ENCODE measurements at regions not wholly inside any gene's neighbourhood (a gene's known extent, or its start where the extent isn't known, plus 50 kb on each side); places are given as distances from the start of the nearest gene placed in this dataset.

- no peak for DNase-seq
Measured at GRCh38 chr10:4006051-4006450, 221.0 kb upstream of the KLF6 start.

DNA sequence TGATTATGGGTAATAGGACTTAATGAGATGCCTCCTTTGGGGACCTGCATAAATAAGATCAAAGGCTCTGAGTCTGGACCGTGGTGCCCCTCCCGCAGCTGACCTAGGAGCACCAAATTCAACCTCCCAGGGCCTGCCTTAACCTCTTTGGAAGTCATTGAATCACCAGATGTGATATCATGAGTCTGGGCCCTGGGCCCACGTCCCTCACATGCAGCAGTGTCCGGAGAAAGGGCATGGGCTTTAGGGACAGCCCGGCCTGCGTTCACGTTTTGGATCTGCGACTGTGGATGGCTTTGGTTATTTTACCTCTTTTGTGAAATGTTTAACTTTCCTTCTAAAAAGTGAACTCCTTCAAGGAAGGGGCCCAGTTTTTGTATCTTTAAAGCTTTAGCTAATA, 220.0 kb upstream of the KLF6 start:
- Mint-ChIP-seq H3K4me3 (no peak overlapping the region), H3K27me3 (no peaks in the 10 kb centered on the region), H3K27ac (no peak overlapping the region), H3K4me1 (no peaks in the 10 kb centered on the region), H3K36me3 (ENCODE audit: low read depth) (no peaks in the 10 kb centered on the region)
- ATAC-seq (no peak), DNase-seq (no peak)
- no peaks in the 10 kb centered on the region for H3K9me3 ChIP-seq (ENCODE audit: control insufficient read depth, low read length, poor library complexity, severe bottlenecking)

More at GRCh38 chr10:4006051-4006450, 221.0 kb upstream of the KLF6 start:
- no peaks in the 10 kb centered on the region for H3K36me3 Mint-ChIP-seq (ENCODE audit: low read depth)
- no peaks in the 10 kb centered on the region for H3K4me1 Mint-ChIP-seq
- no peak overlapping the region for H3K27ac Mint-ChIP-seq
- H3K27me3 Mint-ChIP-seq: no peaks in the 10 kb centered on the region
- no peak for ATAC-seq
- H3K4me3 Mint-ChIP-seq: no peak overlapping the region
- H3K9me3 ChIP-seq (ENCODE audit: control insufficient read depth, low read length, poor library complexity, severe bottlenecking): no peaks in the 10 kb centered on the region

DNA sequence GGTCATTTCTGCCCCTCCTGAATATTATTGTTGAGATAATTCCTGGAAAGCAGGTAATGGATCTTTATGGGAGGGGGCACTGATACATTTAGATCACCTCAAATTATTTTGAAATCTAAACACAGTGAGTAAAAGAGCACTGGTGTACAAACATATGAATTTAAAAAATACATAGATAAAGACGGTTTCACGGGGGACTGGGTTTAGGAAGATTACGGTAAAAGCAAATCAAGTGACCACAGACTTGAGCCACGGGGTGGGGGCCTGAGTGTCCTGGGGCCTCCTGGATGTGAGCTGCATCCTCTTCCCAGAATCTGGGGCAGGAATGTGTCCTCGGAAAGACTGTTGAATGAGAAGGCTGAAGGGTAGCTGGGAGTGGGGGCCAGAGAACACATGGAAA, 219.1 kb upstream of the KLF6 start:
- no peak for DNase-seq
- no peak overlapping the region for H3K4me3 Mint-ChIP-seq
- no peaks in the 10 kb centered on the region for H3K4me1 Mint-ChIP-seq
- no peak overlapping the region for H3K27ac Mint-ChIP-seq
- no peaks in the 10 kb centered on the region for H3K36me3 Mint-ChIP-seq (ENCODE audit: low read depth)
- no peak for ATAC-seq
- H3K27me3 Mint-ChIP-seq: no peaks in the 10 kb centered on the region
- no peaks in the 10 kb centered on the region for H3K9me3 ChIP-seq (ENCODE audit: control insufficient read depth, low read length, poor library complexity, severe bottlenecking)

- Mint-ChIP-seq H3K27ac (no peak overlapping the region), H3K36me3 (ENCODE audit: low read depth) (no peaks in the 10 kb centered on the region), H3K4me3 (no peak overlapping the region), H3K4me1 (no peaks in the 10 kb centered on the region), H3K27me3 (no peaks in the 10 kb centered on the region)
- ATAC-seq (no peak), DNase-seq (no peak)
- no peaks in the 10 kb centered on the region for H3K9me3 ChIP-seq (ENCODE audit: control insufficient read depth, low read length, poor library complexity, severe bottlenecking)
Measured at GRCh38 chr10:4003348-4003973, 218.5 kb upstream of the KLF6 start.

DNA sequence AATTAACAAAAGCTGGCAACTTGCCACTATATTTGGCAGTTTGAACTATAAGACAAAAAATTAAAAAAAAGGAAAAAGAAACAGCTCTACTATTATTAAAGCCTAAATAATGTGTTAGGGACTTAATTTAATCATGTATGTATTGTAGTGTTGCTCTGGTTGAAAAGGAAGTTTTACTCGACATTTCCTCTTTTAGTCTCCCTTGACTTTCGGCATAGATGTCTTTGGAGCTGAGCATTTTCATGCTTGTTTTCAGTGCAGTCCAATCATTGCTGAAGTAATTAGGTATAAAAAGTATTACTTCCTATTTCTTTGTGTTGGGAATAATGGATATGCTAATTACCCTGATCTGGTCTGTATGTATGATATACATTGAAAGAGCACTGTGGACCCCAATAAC, 216.8 kb upstream of the KLF6 start:
- ATAC-seq (no peak), DNase-seq (no peak)
- no peaks in the 10 kb centered on the region for H3K9me3 ChIP-seq (ENCODE audit: control insufficient read depth, low read length, poor library complexity, severe bottlenecking)
- no peak overlapping the region for H3K4me3 Mint-ChIP-seq
- no peak overlapping the region for H3K27ac Mint-ChIP-seq
- H3K4me1 Mint-ChIP-seq: no peaks in the 10 kb centered on the region
- H3K36me3 Mint-ChIP-seq (ENCODE audit: low read depth): no peaks in the 10 kb centered on the region
- H3K27me3 Mint-ChIP-seq: no peaks in the 10 kb centered on the region

DNA sequence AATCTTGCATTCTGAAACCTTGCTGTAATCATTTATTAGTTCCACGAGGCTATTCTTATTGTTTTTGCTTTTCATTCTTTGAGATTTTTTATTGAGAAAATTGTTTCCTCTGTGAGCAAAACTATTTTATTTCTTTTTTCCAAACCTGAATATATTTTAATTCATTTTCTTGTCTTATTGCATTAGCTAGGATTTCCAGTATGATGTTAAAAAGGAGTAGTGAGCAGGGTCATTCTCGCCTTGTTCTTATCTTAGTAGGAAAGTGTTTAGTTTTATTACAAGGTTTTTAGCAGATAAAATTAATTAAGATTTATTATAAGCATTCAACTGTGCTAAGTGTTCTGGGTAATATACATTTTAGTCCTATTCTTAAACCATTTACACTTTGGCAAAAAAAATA, 214.6 kb upstream of the KLF6 start:
- no peaks in the 10 kb centered on the region for H3K36me3 Mint-ChIP-seq (ENCODE audit: low read depth)
- no peak overlapping the region for H3K27ac Mint-ChIP-seq
- ATAC-seq: no peak
- no peak for DNase-seq
- no peaks in the 10 kb centered on the region for H3K4me1 Mint-ChIP-seq
- H3K27me3 Mint-ChIP-seq: no peaks in the 10 kb centered on the region
- no peak overlapping the region for H3K4me3 Mint-ChIP-seq
- H3K9me3 ChIP-seq (ENCODE audit: control insufficient read depth, low read length, poor library complexity, severe bottlenecking): no peaks in the 10 kb centered on the region

GRCh38 chr10:3996697-3997096, 211.7 kb upstream of the KLF6 start:
- ATAC-seq (no peak), DNase-seq (no peak)
- H3K4me1 Mint-ChIP-seq: peaks cover 3% of the 10 kb centered on the region
- no peaks in the 10 kb centered on the region for H3K36me3 Mint-ChIP-seq (ENCODE audit: low read depth)
- H3K9me3 ChIP-seq (ENCODE audit: control insufficient read depth, low read length, poor library complexity, severe bottlenecking): no peaks in the 10 kb centered on the region
- no peak overlapping the region for H3K27ac Mint-ChIP-seq
- no peaks in the 10 kb centered on the region for H3K27me3 Mint-ChIP-seq
- no peak overlapping the region for H3K4me3 Mint-ChIP-seq

DNA sequence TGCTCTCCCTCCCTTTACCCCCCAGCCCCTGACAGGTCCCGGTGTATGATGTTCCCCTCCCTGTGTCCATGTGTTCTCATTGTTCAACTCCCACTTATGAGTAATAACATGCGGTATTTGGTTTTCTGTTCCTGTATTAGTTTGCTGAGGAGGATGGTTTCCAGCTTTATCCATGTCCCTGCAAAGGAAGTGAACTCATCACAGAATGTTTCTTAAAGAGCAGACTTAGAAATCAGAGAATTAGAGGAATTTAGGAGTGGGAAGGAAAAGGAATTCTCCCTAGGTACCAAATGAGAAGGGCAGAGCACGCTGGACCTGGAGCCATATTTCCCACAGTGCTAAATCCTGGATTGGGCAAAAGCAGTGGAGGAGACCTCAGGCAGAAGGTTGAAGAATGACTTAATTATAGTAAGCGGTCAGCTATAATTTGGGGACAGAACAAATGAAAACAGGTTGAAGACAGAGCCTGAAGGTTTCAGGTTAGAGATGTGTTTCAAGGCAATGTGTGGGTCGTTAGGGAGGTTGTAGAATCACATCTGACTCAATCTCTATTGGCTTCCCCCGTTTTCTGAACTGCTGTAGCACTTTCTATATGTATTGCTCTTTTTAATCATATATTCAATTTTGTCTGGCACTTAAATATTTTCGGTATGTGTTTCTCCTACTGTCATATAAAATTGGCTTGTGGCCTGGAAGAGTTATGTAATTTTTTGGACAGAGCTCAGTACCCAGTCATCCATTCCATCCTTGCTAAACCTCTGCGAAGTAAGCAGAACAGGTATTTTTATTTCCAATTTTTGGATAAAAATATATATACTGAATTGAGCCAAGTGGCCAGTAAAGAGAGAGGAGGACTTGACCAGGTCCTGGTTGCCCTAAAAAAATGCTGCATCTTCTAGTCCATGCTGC, 210.5 kb upstream of the KLF6 start:
- H3K27me3 Mint-ChIP-seq: no peaks in the 10 kb centered on the region
- no peaks in the 10 kb centered on the region for H3K36me3 Mint-ChIP-seq (ENCODE audit: low read depth)
- H3K4me3 Mint-ChIP-seq: no peak overlapping the region
- ATAC-seq (no peak), DNase-seq (no peak)
- H3K4me1 Mint-ChIP-seq: peaks cover 4% of the 10 kb centered on the region
- H3K9me3 ChIP-seq (ENCODE audit: control insufficient read depth, low read length, poor library complexity, severe bottlenecking): no peaks in the 10 kb centered on the region
- H3K27ac Mint-ChIP-seq: peak overlapping the region; percentile 10

DNA sequence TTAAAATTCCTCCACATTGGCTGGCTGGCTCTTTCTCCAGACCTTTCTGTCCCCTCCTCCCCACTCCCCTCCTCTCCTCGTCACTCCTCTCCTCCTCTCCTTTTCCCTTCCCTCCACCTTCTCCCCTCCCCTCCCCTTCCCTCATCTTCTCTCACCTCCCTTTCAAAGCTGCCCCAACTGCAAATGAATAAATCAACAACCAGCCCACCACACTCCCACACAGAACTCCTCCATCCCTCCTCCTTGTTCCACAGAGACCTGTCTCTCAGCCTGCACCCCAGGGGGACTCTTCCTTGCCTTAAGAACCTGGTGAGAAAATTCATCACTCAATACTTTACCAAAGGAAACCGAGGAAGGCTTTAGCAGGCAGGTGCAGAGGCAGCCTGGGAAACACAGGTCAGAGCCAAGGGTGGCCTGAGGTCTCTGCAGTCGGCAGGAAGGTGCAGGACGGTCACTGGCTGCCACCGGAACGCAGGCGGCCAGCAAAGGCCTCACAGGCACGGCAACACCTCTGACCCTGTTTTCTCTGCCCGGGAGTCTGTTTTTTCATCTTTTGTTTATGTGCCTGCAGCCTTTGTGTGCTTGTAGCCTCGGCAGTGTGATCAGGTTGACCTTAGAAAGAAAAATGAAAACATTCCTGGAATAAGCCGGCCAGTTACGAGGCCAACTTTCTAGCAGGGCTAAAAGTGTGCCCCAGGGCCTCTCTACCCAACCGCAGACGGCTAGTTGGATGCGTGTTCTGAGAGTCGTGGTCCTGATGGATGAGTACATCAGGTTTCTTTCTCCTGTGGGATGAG, 207.6 kb upstream of the KLF6 start:
- no peaks in the 10 kb centered on the region for H3K36me3 Mint-ChIP-seq (ENCODE audit: low read depth)
- no peaks in the 10 kb centered on the region for H3K27me3 Mint-ChIP-seq
- ATAC-seq (no peak), DNase-seq (no peak)
- H3K4me1 Mint-ChIP-seq: peaks cover 13% of the 10 kb centered on the region
- H3K27ac Mint-ChIP-seq: peak overlapping the region; percentile 8
- no peaks in the 10 kb centered on the region for H3K9me3 ChIP-seq (ENCODE audit: control insufficient read depth, low read length, poor library complexity, severe bottlenecking)
- H3K4me3 Mint-ChIP-seq: no peak overlapping the region

DNA sequence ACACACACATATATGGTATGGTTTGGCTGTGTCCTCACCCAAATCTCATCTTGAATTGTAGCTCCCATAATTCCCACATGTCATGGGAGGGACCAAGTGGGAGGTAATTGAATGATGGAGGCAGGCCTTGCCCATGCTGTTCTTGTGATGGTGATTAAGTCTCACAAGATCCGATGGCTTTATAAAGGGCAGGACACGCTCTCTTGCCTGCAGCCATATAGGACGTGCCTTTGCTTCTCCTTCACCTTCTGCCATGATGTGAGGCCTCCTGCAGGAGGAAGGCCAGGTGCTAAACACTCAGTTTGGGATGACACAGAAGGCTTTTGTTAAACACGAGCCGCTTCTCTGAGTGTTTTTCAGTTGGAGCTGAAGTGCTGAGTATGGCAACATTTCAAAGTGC, 205.3 kb upstream of the KLF6 start:
- H3K9me3 ChIP-seq (ENCODE audit: control insufficient read depth, low read length, poor library complexity, severe bottlenecking): no peaks in the 10 kb centered on the region
- H3K4me1 Mint-ChIP-seq: peaks cover 14% of the 10 kb centered on the region
- H3K27ac Mint-ChIP-seq: no peak overlapping the region
- DNase-seq (no peak), ATAC-seq (no peak)
- no peak overlapping the region for H3K4me3 Mint-ChIP-seq
- H3K27me3 Mint-ChIP-seq: no peaks in the 10 kb centered on the region
- no peaks in the 10 kb centered on the region for H3K36me3 Mint-ChIP-seq (ENCODE audit: low read depth)

GRCh38 chr10:3987143-3987974, 202.3 kb upstream of the KLF6 start:
- H3K9me3 ChIP-seq (ENCODE audit: control insufficient read depth, low read length, poor library complexity, severe bottlenecking): no peaks in the 10 kb centered on the region
- peak overlapping the region; percentile 35 for H3K27ac Mint-ChIP-seq
- no peaks in the 10 kb centered on the region for H3K27me3 Mint-ChIP-seq
- peaks cover 20% of the 10 kb centered on the region for H3K4me1 Mint-ChIP-seq
- H3K4me3 Mint-ChIP-seq: no peak overlapping the region
- DNase-seq: no peak
- ATAC-seq: no peak
- H3K36me3 Mint-ChIP-seq (ENCODE audit: low read depth): no peaks in the 10 kb centered on the region

DNA sequence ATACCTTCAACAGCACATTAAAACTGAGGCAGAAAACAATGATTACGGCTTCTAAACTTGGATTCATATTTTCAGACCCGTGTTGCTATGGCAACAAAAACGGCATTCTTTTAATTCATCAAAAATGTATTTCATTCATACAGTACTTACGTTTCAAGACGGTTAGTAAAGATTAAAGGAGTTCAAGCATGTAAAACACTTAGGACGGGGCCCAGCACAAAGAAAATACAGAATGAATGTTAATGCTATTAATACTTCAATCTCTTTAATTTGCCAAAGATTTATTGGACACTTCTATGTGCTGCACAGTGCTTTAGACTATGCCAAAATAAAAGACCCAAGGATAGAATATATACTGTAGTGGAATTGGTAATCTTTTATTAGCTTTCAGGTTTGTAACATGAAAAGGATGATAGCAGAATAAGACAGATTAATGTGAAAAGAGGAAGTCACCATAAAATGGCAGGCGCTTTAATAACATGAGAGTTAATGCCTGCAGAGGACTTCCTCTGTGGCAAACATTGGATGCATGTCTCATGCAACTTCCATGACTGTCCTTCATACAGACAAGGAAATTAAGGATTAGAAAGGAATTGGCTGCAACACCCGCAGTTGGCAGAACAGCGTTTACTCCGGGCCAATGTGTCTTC, 201.6 kb upstream of the KLF6 start:
- DNase-seq (no peak), ATAC-seq (no peak)
- Mint-ChIP-seq H3K27ac (no peak overlapping the region), H3K4me3 (no peak overlapping the region), H3K36me3 (ENCODE audit: low read depth) (no peaks in the 10 kb centered on the region), H3K4me1 (peaks cover 17% of the 10 kb centered on the region), H3K27me3 (no peaks in the 10 kb centered on the region)
- no peaks in the 10 kb centered on the region for H3K9me3 ChIP-seq (ENCODE audit: control insufficient read depth, low read length, poor library complexity, severe bottlenecking)
